ENCODE measurements at regions not wholly inside any gene's neighbourhood (a gene's known extent, or its start where the extent isn't known, plus 50 kb on each side); places are given as distances from the start of the nearest gene placed in this dataset.

- no peak for TF ChIP-seq EP300 (IDR thresholded peaks at IDR 0.05)
- no peak for TF ChIP-seq POLR2A (IDR thresholded peaks at IDR 0.05)
Measured at GRCh38 chr14:85461432-85462133, 68.4 kb upstream of the FLRT2 start.
